SK-N-SH (cell line): ENCODE measurements at regions not wholly inside any gene's neighbourhood (a gene's known extent, or its start where the extent isn't known, plus 50 kb on each side); places are given as distances from the start of the nearest gene placed in this dataset.

Source experiments
- CTCF ChIA-PET: fragments of 300-600, 350-600 bp; formaldehyde crosslinking; extraction: SDS; loops from one replicate; lab custom pipeline; 2021; lab: Yijun Ruan, JAX
- POLR2A ChIA-PET: fragments of 350-600 bp; sonication (Branson Sonifier 250); formaldehyde crosslinking; extraction: SDS; loops from one replicate; lab custom pipeline; 2020; ENCODE audit warnings: antibody characterized with exemption, inconsistent platforms; lab: Yijun Ruan, JAX
- DNase-seq: peaks from one replicate; pipeline ENCODE4 v3.0.0; 2012
- H2AFZ ChIP-seq: fragments of 200-600 bp; sonication (generic); 2 replicates; pipeline ENCODE4 v1.8.1; 2016; ENCODE audit warnings: antibody characterized with exemption, mild to moderate bottlenecking, low read depth
- H3F3A ChIP-seq: fragments of 200-600 bp; sonication (generic); replicated peaks from 2 replicates; pipeline ENCODE3; 2016; ENCODE audit warnings: antibody characterized with exemption, mild to moderate bottlenecking; ENCODE audit not compliant: insufficient read depth
- H3K27ac ChIP-seq, 2 experiments: fragments of 200-500 bp in 1 of 2; fragments of 200-600 bp in 1 of 2; sonication (Bioruptor generic) in 1 of 2; sonication (generic), shearing (Covaris generic) in 1 of 2; 2 replicates each; pipeline versions ENCODE4 v1.5.1 to v1.6.1; 2014 to 2016; ENCODE audit warnings: low read depth in 2 of 2, inconsistent platforms in 1 of 2, low read length in 1 of 2, mild to moderate bottlenecking in 1 of 2, mixed read lengths in 1 of 2
- H3K27me3 ChIP-seq: fragments of 200-600 bp; sonication (generic), shearing (Covaris generic); 2 replicates; pipeline ENCODE4 v1.6.1; 2016; ENCODE audit warnings: mixed run types; ENCODE audit not compliant: insufficient read depth
- H3K36me3 ChIP-seq, 2 experiments: fragments of 200-500 bp in 1 of 2; fragments of 200-600 bp in 1 of 2; sonication (Bioruptor generic) in 1 of 2; sonication (generic) in 1 of 2; replicated peaks in 1 of 2; 2 replicates each; pipeline versions ENCODE3 to v1.5.1; 2014 to 2016; ENCODE audit warnings: low read length in 1 of 2, mild to moderate bottlenecking in 1 of 2; ENCODE audit not compliant: insufficient read depth in 2 of 2, control insufficient read depth in 1 of 2
- H3K4me1 ChIP-seq, 2 experiments: fragments of 200-500 bp in 1 of 2; fragments of 200-600 bp in 1 of 2; sonication (Bioruptor generic) in 1 of 2; sonication (generic), shearing (Covaris generic) in 1 of 2; 2 replicates each; pipeline versions ENCODE4 v1.5.1 to v1.6.1; 2014 to 2016; ENCODE audit warnings: low read depth in 1 of 2, low read length in 1 of 2, mixed run types in 1 of 2; ENCODE audit not compliant: insufficient read depth in 2 of 2, control insufficient read depth in 1 of 2
- H3K4me2 ChIP-seq: fragments of 200-600 bp; sonication (generic), shearing (Covaris generic); 2 replicates; pipeline ENCODE4 v1.6.1; 2017; ENCODE audit warnings: mixed run types
- H3K4me3 ChIP-seq, 2 experiments: fragments of 200-500 bp in 1 of 2; fragments of 200-600 bp in 1 of 2; sonication (Bioruptor generic) in 1 of 2; sonication (generic), shearing (Covaris generic) in 1 of 2; 2 replicates each; pipeline versions ENCODE4 v1.5.1 to v1.8.1; 2014 to 2016; ENCODE audit warnings: low read depth in 2 of 2, inconsistent platforms in 1 of 2, low read length in 1 of 2, mild to moderate bottlenecking in 1 of 2, mixed read lengths in 1 of 2, moderate library complexity in 1 of 2
- H3K79me2 ChIP-seq: fragments of 200-600 bp; sonication (generic); 2 replicates; pipeline ENCODE4 v1.8.1; 2017; ENCODE audit warnings: mild to moderate bottlenecking; ENCODE audit not compliant: insufficient read depth
- H3K9ac ChIP-seq: fragments of 200-600 bp; sonication (generic); 2 replicates; pipeline ENCODE4 v1.6.1; 2017; ENCODE audit warnings: mixed run types
- H3K9me2 ChIP-seq: fragments of 200-600 bp; sonication (generic); 2 replicates; pipeline ENCODE4 v1.6.1; 2017; ENCODE audit warnings: mixed run types
- H3K9me3 ChIP-seq: fragments of 200-600 bp; sonication (generic); 2 replicates; pipeline ENCODE4 v1.6.1; 2017; ENCODE audit warnings: mixed run types, mild to moderate bottlenecking, moderate library complexity
- H4K20me1 ChIP-seq: fragments of 200-600 bp; sonication (generic); 2 replicates; pipeline ENCODE4 v1.6.1; 2017; ENCODE audit warnings: mild to moderate bottlenecking, mixed run types; ENCODE audit not compliant: insufficient read depth
- EP300 ChIP-seq, 2 experiments: IDR thresholded peaks; 2 replicates each; pipeline versions ENCODE4 v1.4.0 to v1.6.1; 2012; ENCODE audit warnings: borderline replicate concordance in 1 of 2, low read depth in 1 of 2, low read length in 1 of 2
- EZH2phosphoT487 ChIP-seq: fragments of 200-600 bp; sonication (generic); IDR thresholded peaks from 2 replicates; pipeline ENCODE4 v1.6.1; 2017; ENCODE audit warnings: low read depth, mixed run types, mild to moderate bottlenecking, antibody characterized with exemption, moderate library complexity, borderline replicate concordance
- GATA2 ChIP-seq: sonication (generic); formaldehyde crosslinking; IDR thresholded peaks from 2 replicates; pipeline ENCODE4 v1.5.0; 2020; ENCODE audit warnings: mild to moderate bottlenecking, missing genetic modification reagents
- JUND ChIP-seq: IDR thresholded peaks from 2 replicates; pipeline ENCODE4 v1.4.0; 2012
- NFIC ChIP-seq: IDR thresholded peaks from 2 replicates; pipeline ENCODE4 v1.4.0; 2012; ENCODE audit warnings: borderline replicate concordance
- PBX3 ChIP-seq: IDR thresholded peaks from 2 replicates; pipeline ENCODE4; 2012
- RAD21 ChIP-seq: IDR thresholded peaks from 2 replicates; pipeline ENCODE4 v1.6.1; 2012; ENCODE audit warnings: mild to moderate bottlenecking, low read length
- RCOR1 ChIP-seq: fragments of 150-350 bp; IDR thresholded peaks from 2 replicates; pipeline ENCODE4 v1.6.1; 2017; ENCODE audit warnings: antibody characterized with exemption, low read length
- REST ChIP-seq: IDR thresholded peaks from 2 replicates; pipeline ENCODE4 v1.6.1; 2012; ENCODE audit warnings: mild to moderate bottlenecking, low read depth, low read length, moderate library complexity
- RXRA ChIP-seq: IDR thresholded peaks from 2 replicates; pipeline ENCODE4 v1.4.0; 2012; ENCODE audit warnings: low read depth, mild to moderate bottlenecking, borderline replicate concordance
- SIN3A ChIP-seq: IDR thresholded peaks from 2 replicates; pipeline ENCODE4 v1.6.1; 2012; ENCODE audit warnings: low read depth, mild to moderate bottlenecking, low read length, moderate library complexity, borderline replicate concordance
- TCF12 ChIP-seq: IDR thresholded peaks from 2 replicates; pipeline ENCODE4 v1.4.0; 2012
- USF1 ChIP-seq: IDR thresholded peaks from 2 replicates; pipeline ENCODE4 v1.4.0; 2012; ENCODE audit warnings: low read depth, borderline replicate concordance
- ZBTB33 ChIP-seq: IDR thresholded peaks from 2 replicates; pipeline ENCODE4 v1.4.0; 2012; ENCODE audit warnings: low read depth, borderline replicate concordance
- WGBS: methylation state at CpG from one replicate; pipeline ENCODE4 v1.1.6; 2017; ENCODE audit warnings: low lambda C conversion rate; 5-methylcytosine and 5-hydroxymethylcytosine counted together
- TF ChIP-seq, protein P1 (sequence below): IDR thresholded peaks from 2 replicates; pipeline ENCODE4 v1.4.0; 2012; ENCODE audit warnings: low read depth

DNA sequence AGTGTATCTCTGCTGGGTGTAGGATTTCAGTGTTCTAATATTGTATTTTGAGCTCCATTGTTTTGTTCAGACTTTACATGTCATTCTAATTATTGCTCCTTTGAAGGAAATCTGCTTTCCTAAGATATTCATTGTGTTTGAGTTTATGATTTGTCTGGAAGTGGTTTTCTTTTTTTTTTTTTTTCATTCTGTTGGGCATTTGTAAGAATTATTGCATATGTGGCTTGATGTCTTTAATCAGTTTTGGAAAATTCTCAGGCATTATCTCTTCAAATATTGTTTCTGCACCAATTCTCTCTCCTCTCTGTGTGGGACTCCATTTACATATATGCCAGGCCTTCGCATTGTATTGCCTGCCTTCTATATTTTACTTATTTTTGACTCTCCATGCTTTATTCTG is 65.8 kb upstream of the RNU6-1 start:
- Histone ChIP-seq H3K4me1 (no peaks in the 10 kb centered on the region), H2AFZ (no peak overlapping the region), H4K20me1 (no peaks in the 10 kb centered on the region), H3K27me3 (no peaks in the 10 kb centered on the region), H3K79me2 (no peaks in the 10 kb centered on the region)
- CTCF ChIA-PET, result no interaction called here
- 61% methylated on average over 1 of the region's 1 CpG for WGBS
- TF ChIP-seq USF1, result no peak
- no peak for TF ChIP-seq SIN3A
- TF ChIP-seq RCOR1, result no peak
- TF ChIP-seq EZH2phosphoT487, result no peak
- no peak for TF ChIP-seq PBX3
- TF ChIP-seq EP300 (IDR thresholded peaks at IDR 0.05; ENCODE audit: borderline replicate concordance in 1 of 2, low read depth in 1 of 2, low read length in 1 of 2), result no peak
- TF ChIP-seq, protein P1, sequence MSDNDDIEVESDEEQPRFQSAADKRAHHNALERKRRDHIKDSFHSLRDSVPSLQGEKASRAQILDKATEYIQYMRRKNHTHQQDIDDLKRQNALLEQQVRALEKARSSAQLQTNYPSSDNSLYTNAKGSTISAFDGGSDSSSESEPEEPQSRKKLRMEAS, result no peak
- no peak for TF ChIP-seq RAD21
- TF ChIP-seq NFIC, result no peak
- TF ChIP-seq TCF12, result no peak
- no peak for TF ChIP-seq GATA2 (CRISPR knock-in tag)
- TF ChIP-seq REST, result no peak
- no peak for TF ChIP-seq ZBTB33
- TF ChIP-seq JUND, result no peak
- no peak for TF ChIP-seq RXRA
- TF ChIP-seq, all 33 proteins: peak for 0
- no peaks in the 10 kb centered on the region for H3K36me3 ChIP-seq
- no peak overlapping the region for H3K4me2 ChIP-seq
- no peaks in the 10 kb centered on the region for H3F3A ChIP-seq
- H3K4me3 ChIP-seq, result no peak overlapping the region
- no peak overlapping the region for H3K27ac ChIP-seq
- H3K9ac ChIP-seq, result no peak overlapping the region
- no peaks in the 10 kb centered on the region for H3K9me3 ChIP-seq
- no peaks in the 10 kb centered on the region for H3K9me2 ChIP-seq
- POLR2A ChIA-PET, result no interaction called here
- DNase-seq, result no peak
